K562 (cell line): ENCODE measurements at regions not wholly inside any gene's neighbourhood (a gene's known extent, or its start where the extent isn't known, plus 50 kb on each side); places are given as distances from the start of the nearest gene placed in this dataset.

Source experiments
- ATAC-seq: fragments of 200-7000 bp; cut with Tn5 transposase; 3 replicates; pipeline ENCODE4 v1.9.1; 2020; ENCODE audit warnings: moderate library complexity
- BruUV-seq: library from RNA; stranded (reverse); fragments of 400-500 nt; replicated peaks from 2 replicates; lab custom pipeline; 2021; lab: Mats Ljungman, UMichigan
- CTCF ChIA-PET: fragments of 300-600 bp; formaldehyde crosslinking; extraction: SDS; loops from one replicate; lab custom pipeline; 2021; ENCODE audit warnings: low intra/inter-chr PET ratio; lab: Yijun Ruan, JAX
- POLR2A ChIA-PET: fragments of 300-600, 350-650 bp; sonication (Branson Sonifier 250); formaldehyde crosslinking; extraction: SDS; loops from one replicate; lab custom pipeline; 2021; ENCODE audit warnings: antibody characterized with exemption, inconsistent platforms; lab: Yijun Ruan, JAX
- DNase-seq, 4 experiments: peaks; one replicate each; pipeline versions ENCODE4 v3.0.0 to v3.0.0-alpha.2; 2011 to 2018; ENCODE audit warnings: low spot score in 3 of 4, mixed read lengths in 3 of 4; ENCODE audit errors: extremely low read depth in 1 of 4
- FAIRE-seq: peaks from 2 replicates; lab custom pipeline; 2011; peaks lifted over from hg19 to GRCh38; lab: Jason Lieb, UNC
- H2AFZ ChIP-seq: 2 replicates; pipeline ENCODE4 v1.6.0; 2011; ENCODE audit warnings: low read depth, low read length, control low read depth, inconsistent platforms
- H3K27ac ChIP-seq: fragments of 200-600 bp; 3 replicates; pipeline ENCODE4 v1.8.0; 2011; ENCODE audit warnings: low read depth, mild to moderate bottlenecking, control low read depth, inconsistent platforms, low read length, moderate library complexity, mixed read lengths; ENCODE audit errors: extremely low read depth
- H3K27me3 ChIP-seq, 2 experiments: fragments of 300-600 bp in 1 of 2; 2 replicates in 1 of 2; 3 replicates in 1 of 2; pipeline versions ENCODE4 v1.6.0 to v1.8.0; 2011; ENCODE audit warnings: inconsistent platforms in 2 of 2, low read length in 2 of 2, mild to moderate bottlenecking in 1 of 2, mixed read lengths in 1 of 2, moderate library complexity in 1 of 2; ENCODE audit not compliant: control insufficient read depth in 2 of 2, insufficient read depth in 2 of 2
- H3K36me3 ChIP-seq: fragments of 300-600 bp; 3 replicates; pipeline ENCODE4 v1.8.0; 2011; ENCODE audit warnings: mild to moderate bottlenecking, low read length, inconsistent platforms; ENCODE audit not compliant: control insufficient read depth, insufficient read depth
- H3K4me1 ChIP-seq, 2 experiments: fragments of 200-600 bp in 1 of 2; replicated peaks in 1 of 2; 2 replicates in 1 of 2; 3 replicates in 1 of 2; pipeline versions ENCODE4 v1.5.1 to v1.8.0; 2011; ENCODE audit warnings: inconsistent platforms in 2 of 2, low read length in 2 of 2, mild to moderate bottlenecking in 1 of 2, mixed read lengths in 1 of 2, moderate library complexity in 1 of 2; ENCODE audit not compliant: control insufficient read depth in 2 of 2, insufficient read depth in 2 of 2
- H3K4me2 ChIP-seq: 2 replicates; pipeline ENCODE4 v1.6.1; 2011; ENCODE audit warnings: low read length, control low read depth, inconsistent platforms, mixed read lengths; ENCODE audit not compliant: insufficient read depth
- H3K4me3 ChIP-seq: fragments of 200-600 bp; sonication (generic), shearing (Covaris generic); 2 replicates; pipeline ENCODE4 v1.5.1; 2016; ENCODE audit warnings: control low read depth, inconsistent platforms
- H3K79me2 ChIP-seq: fragments of 200-600 bp; 3 replicates; pipeline ENCODE4 v1.8.0; 2011; ENCODE audit warnings: low read length, inconsistent platforms; ENCODE audit not compliant: control insufficient read depth, insufficient read depth
- H3K9ac ChIP-seq, 2 experiments: 2 replicates each; pipeline versions ENCODE4 v1.6.0 to v1.6.1; 2011; ENCODE audit warnings: low read depth in 2 of 2, low read length in 2 of 2, control low read depth in 1 of 2, inconsistent platforms in 1 of 2, mild to moderate bottlenecking in 1 of 2, mixed read lengths in 1 of 2; ENCODE audit not compliant: insufficient read depth in 1 of 2
- H3K9me1 ChIP-seq: one replicate; pipeline ENCODE4 v1.6.0; 2011; ENCODE audit warnings: inconsistent platforms, mild to moderate bottlenecking, low read length, moderate library complexity; ENCODE audit not compliant: control insufficient read depth, insufficient read depth
- H3K9me3 ChIP-seq: replicated peaks from 2 replicates; pipeline ENCODE4 v1.5.1; 2011; ENCODE audit warnings: low read depth, low read length, inconsistent platforms; ENCODE audit not compliant: control insufficient read depth, insufficient read depth
- H4K20me1 ChIP-seq: replicated peaks from 2 replicates; pipeline ENCODE4 v1.6.1; 2011; ENCODE audit warnings: low read length, inconsistent platforms, mixed read lengths; ENCODE audit not compliant: control insufficient read depth, insufficient read depth
- FOSL1 ChIP-seq: fragments of 200-800 bp; sonication (Bioruptor generic); conservative IDR thresholded peaks from 2 replicates; pipeline ENCODE4 v1.6.1; 2016; ENCODE audit warnings: missing genetic modification characterization, missing compliant biosample characterization
- FOXM1 ChIP-seq, 2 experiments: fragments of 450-650 bp in 1 of 2; sonication (generic) in 1 of 2; formaldehyde crosslinking in 1 of 2; IDR thresholded peaks; 2 replicates each; pipeline versions ENCODE4 v1.6.1 to v1.9.0; 2017 to 2022; ENCODE audit warnings: low read depth in 2 of 2, mild to moderate bottlenecking in 2 of 2, missing genetic modification reagents in 1 of 2, moderate library complexity in 1 of 2
- IRF1 ChIP-seq: sonication (generic); formaldehyde crosslinking; IDR thresholded peaks from 2 replicates; pipeline ENCODE4 v1.8.0; 2022; ENCODE audit warnings: missing genetic modification reagents, mild to moderate bottlenecking, borderline replicate concordance
- MEIS2 ChIP-seq: fragments of 450-650 bp; IDR thresholded peaks from 2 replicates; pipeline ENCODE4 v1.6.1; 2014; ENCODE audit warnings: mild to moderate bottlenecking; ENCODE audit not compliant: partially characterized antibody
- MTA2 ChIP-seq: fragments of 450-650 bp; IDR thresholded peaks from 2 replicates; pipeline ENCODE4 v1.6.1; 2016; ENCODE audit warnings: low read depth
- SPI1 ChIP-seq: IDR thresholded peaks from 2 replicates; pipeline ENCODE4 v1.6.1; 2011; ENCODE audit warnings: low read depth, low read length, control low read depth, borderline replicate concordance
- ZBTB1 ChIP-seq: sonication (generic); formaldehyde crosslinking; IDR thresholded peaks from 2 replicates; pipeline ENCODE4 v1.8.1; 2023; ENCODE audit warnings: missing genetic modification reagents, low read depth, mild to moderate bottlenecking, borderline replicate concordance
- ZBTB7A ChIP-seq: IDR thresholded peaks from 2 replicates; pipeline ENCODE4 v1.6.1; 2011; ENCODE audit warnings: low read depth, mild to moderate bottlenecking, low read length, moderate library complexity, borderline replicate concordance; ENCODE audit not compliant: control insufficient read depth
- ZNF347 ChIP-seq: fragments of 450-650 bp; formaldehyde crosslinking; IDR thresholded peaks from 2 replicates; pipeline ENCODE4 v1.4.0; 2020; ENCODE audit warnings: low read depth, mild to moderate bottlenecking, moderate library complexity
- ZNF395 ChIP-seq: fragments of 200-800 bp; sonication (Bioruptor generic); IDR thresholded peaks from 2 replicates; pipeline ENCODE4 v1.6.1; 2017; ENCODE audit warnings: missing genetic modification characterization, missing compliant biosample characterization
- ZNF644 ChIP-seq: fragments of 200-800 bp; sonication (Bioruptor generic); IDR thresholded peaks from 2 replicates; pipeline ENCODE4 v1.6.1; 2016; ENCODE audit warnings: low read depth, missing genetic modification characterization, missing compliant biosample characterization
- WGBS: fragments of 100-300 bp; shearing (Covaris generic); methylation state at CpG from one replicate; pipeline ENCODE4 v1.1.6; 2016; ENCODE audit warnings: low coverage, mixed read lengths; ENCODE audit not compliant: insufficient coverage; ENCODE audit errors: missing lambda C conversion rate; 5-methylcytosine and 5-hydroxymethylcytosine counted together
- in situ Hi-C: fragments of 300-500 bp; cut with MboI; formaldehyde crosslinking; loops from 4 replicates; pipeline ENCODE4 v1.15.0; 2018; ENCODE audit warnings: inconsistent platforms, mixed read lengths
- intact Hi-C: fragments of 100-400 bp; cut with micrococcal nuclease; formaldehyde crosslinking; loops from 2 replicates; pipeline ENCODE4 v1.14.2; 2022

GRCh38 chr7:142602183-142602582, 147.1 kb upstream of the PRSS1 start:
- intact Hi-C loops (loop anchor here (5.0 kb wide), 1 partner anchor 615 kb away; no protein-coding TSS in a partner anchor), in situ Hi-C loops (no loop called here)
- no peak overlapping the region for H3K4me3 ChIP-seq
- no peak for TF ChIP-seq MTA2
- peak; percentile 57 for TF ChIP-seq FOSL1 (tag)
- no peak for TF ChIP-seq ZBTB7A
- TF ChIP-seq ZBTB1 (CRISPR knock-in tag), result 0 out of 2 replicates have a peak, but pooled peaks have one; percentile 40
- TF ChIP-seq ZNF395 (CRISPR knock-in tag), result no peak
- no peak for TF ChIP-seq ZNF347 (CRISPR knock-in tag)
- TF ChIP-seq SPI1, result no peak
- TF ChIP-seq ZNF644, result no peak
- no peak for TF ChIP-seq MEIS2
- no peak for TF ChIP-seq IRF1
- no peak for TF ChIP-seq FOXM1 (IDR thresholded peaks at IDR 0.05; ENCODE audit: low read depth)
- TF ChIP-seq FOXM1 (CRISPR knock-in tag; IDR thresholded peaks at IDR 0.05; ENCODE audit: low read depth), result no peak
- H4K20me1 ChIP-seq, result no peaks in the 10 kb centered on the region
- ChIA-PET CTCF (interaction anchor here (4.3 kb wide), 1 partner anchor 182 kb away, joined by 72 read pairs; no protein-coding TSS in a partner anchor), POLR2A (interaction anchor here (0.9 kb wide), 1 partner anchor 270 kb away, joined by 3 read pairs; no protein-coding TSS in a partner anchor)
- no TSS peak for BruUV-seq
- H3K27me3 ChIP-seq, result peaks cover 4 to 13% of the 10 kb centered on the region in 2 experiments; a peak in 4 of 5 replicates
- no peak for ATAC-seq
- H3K9me3 ChIP-seq, result no peaks in the 10 kb centered on the region
- no peak for DNase-seq
- H3K36me3 ChIP-seq, result no peaks in the 10 kb centered on the region
- no peak overlapping the region for H2AFZ ChIP-seq
- H3K4me1 ChIP-seq, result no peaks in the 10 kb centered on the region; a peak in 1 of 5 replicates
- FAIRE-seq, result no peak
- H3K27ac ChIP-seq, result no peak overlapping the region
- H3K9me1 ChIP-seq, result no peaks in the 10 kb centered on the region
- H3K4me2 ChIP-seq, result no peak overlapping the region
- no peaks in the 10 kb centered on the region for H3K79me2 ChIP-seq
- 1% methylated on average over 9 of the region's 9 CpGs for WGBS
- no peak overlapping the region for H3K9ac ChIP-seq
